ENCODE measurements at regions not wholly inside any gene's neighbourhood (a gene's known extent, or its start where the extent isn't known, plus 50 kb on each side); places are given as distances from the start of the nearest gene placed in this dataset.

- no peak for DNase-seq
These were observed 135.3 kb upstream of the MAP9 start for GRCh38 chr4:155512046-155512445.

- no peak for DNase-seq
These were observed 134.0 kb upstream of the MAP9 start for GRCh38 chr4:155510771-155511170.

GRCh38 chr4:155509555-155509954, 132.8 kb upstream of the MAP9 start:
- no peak for DNase-seq

- DNase-seq = no peak
These were observed 130.0 kb upstream of the MAP9 start for GRCh38 chr4:155506745-155507144.

- no peak for DNase-seq
These were observed 128.6 kb upstream of the MAP9 start for GRCh38 chr4:155505321-155505720.

GRCh38 chr4:155497306-155497705, 120.5 kb upstream of the MAP9 start:
- no peak for DNase-seq

- DNase-seq = no peak
These were observed 119.5 kb upstream of the MAP9 start for GRCh38 chr4:155496294-155496626.

- DNase-seq = no peak
These were observed 119.0 kb upstream of the MAP9 start for GRCh38 chr4:155495572-155496293.

GRCh38 chr4:155494037-155494718, 117.4 kb upstream of the MAP9 start:
- DNase-seq = no peak

- DNase-seq = no peak
These were observed 114.8 kb upstream of the MAP9 start for GRCh38 chr4:155491336-155492120.

GRCh38 chr4:155489271-155489670, 112.5 kb upstream of the MAP9 start:
- DNase-seq = no peak

- DNase-seq = no peak
These were observed 111.9 kb upstream of the MAP9 start for GRCh38 chr4:155488691-155489090.

- no peak for DNase-seq
These were observed 110.4 kb upstream of the MAP9 start for GRCh38 chr4:155487210-155487609.

- DNase-seq = no peak
These were observed 104.4 kb upstream of the MAP9 start for GRCh38 chr4:155481150-155481549.

GRCh38 chr4:155479835-155480234, 103.1 kb upstream of the MAP9 start:
- DNase-seq = no peak

GRCh38 chr4:155478336-155478835, 101.6 kb upstream of the MAP9 start:
- DNase-seq = no peak

GRCh38 chr4:155474758-155475157, 98.0 kb upstream of the MAP9 start:
- no peak for DNase-seq

GRCh38 chr4:155473420-155474095, 96.8 kb upstream of the MAP9 start:
- no peak for DNase-seq

- DNase-seq = no peak
These were observed 91.5 kb upstream of the MAP9 start for GRCh38 chr4:155468282-155468681.

- no peak for DNase-seq
These were observed 73.9 kb upstream of the MAP9 start for GRCh38 chr4:155450676-155451075.

- DNase-seq = no peak
These were observed 68.5 kb upstream of the MAP9 start for GRCh38 chr4:155445306-155445705.

GRCh38 chr4:155444721-155445120, 68.0 kb upstream of the MAP9 start:
- no peak for DNase-seq

Data from effector CD4-positive, alpha-beta T cell (primary cell).